SKM-1 treated with dmso at 0.1 percent for 144 hours (cell line): ENCODE measurements at regions not wholly inside any gene's neighbourhood (a gene's known extent, or its start where the extent isn't known, plus 50 kb on each side); places are given as distances from the start of the nearest gene placed in this dataset.
"Not testable (repeated sequence)": the region's sequence is repeated elsewhere in the genome, so short reads cannot be mapped to it uniquely, and the experiment has no call there.

Experiments
- DNase-seq: peaks from one replicate; lab custom pipeline; 2025; ENCODE audit not compliant: unreplicated experiment; lab: John Stamatoyannopoulos, UW

- no peak for DNase-seq
Measured at GRCh38 chr6:55958790-55959189, 83.4 kb upstream of the BMP5 start.

GRCh38 chr6:55957961-55958422 is 82.6 kb upstream of the BMP5 start:
- no peak for DNase-seq

DNA sequence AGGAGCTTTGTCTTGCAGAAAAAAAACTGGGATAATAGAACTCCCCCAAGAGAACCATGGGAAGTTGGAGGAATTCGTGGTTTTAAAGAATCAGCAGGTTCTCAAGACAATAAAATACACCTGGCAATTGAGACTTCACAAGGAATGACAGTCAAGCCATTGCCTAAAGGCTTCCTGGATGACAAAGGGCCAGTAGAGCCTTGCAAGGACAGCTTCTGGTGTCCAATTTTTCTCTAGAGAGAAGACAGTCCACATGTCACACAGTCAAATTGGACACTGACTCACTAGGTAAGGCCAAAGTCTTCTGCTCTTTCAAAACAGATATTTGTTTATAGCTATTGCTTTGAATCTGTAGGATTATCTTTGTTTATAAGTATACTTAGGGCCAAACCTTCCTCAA is 80.3 kb upstream of the BMP5 start:
- DNase-seq, result no peak

- no peak for DNase-seq
Measured at GRCh38 chr6:55954436-55954835, 79.0 kb upstream of the BMP5 start.

GRCh38 chr6:55953335-55953734 is 77.9 kb upstream of the BMP5 start:
- no peak for DNase-seq

DNA sequence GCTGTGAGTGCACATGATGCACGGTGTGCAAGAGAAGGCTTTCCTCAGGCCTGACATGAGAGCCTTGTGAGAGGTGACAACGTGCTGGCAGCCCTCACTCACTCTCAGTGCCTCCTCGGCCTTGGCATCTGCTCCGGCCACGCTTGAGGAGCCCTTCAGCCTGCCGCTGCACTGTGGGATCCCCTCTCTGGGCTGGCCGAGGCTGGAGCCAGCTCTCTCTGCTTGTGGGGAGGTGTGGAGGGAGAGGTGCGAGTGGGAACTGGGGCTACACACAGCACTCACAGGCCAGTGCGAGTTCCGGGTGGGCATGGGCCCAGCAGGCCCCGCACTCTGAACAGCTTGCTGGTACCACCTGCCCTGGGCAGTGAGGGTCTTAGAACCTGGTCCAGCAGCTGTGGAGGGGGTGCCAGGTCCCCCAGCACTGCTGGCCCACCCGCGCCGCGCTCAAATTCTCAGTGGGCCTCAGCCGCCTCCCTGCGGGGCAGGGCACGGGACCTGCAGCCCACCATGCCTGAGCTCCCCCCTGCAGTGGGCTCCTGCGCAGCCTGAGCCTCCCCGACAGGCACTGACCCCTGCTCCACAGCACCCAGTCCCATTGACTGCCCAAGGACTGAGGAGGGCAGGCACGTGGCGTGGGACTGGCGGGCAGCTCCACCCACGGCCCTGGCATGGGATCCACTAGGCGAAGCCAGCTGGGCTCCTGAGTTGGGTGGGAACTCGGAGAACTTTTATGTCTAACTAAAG is 74.9 kb upstream of the BMP5 start:
- DNase-seq, result no peak

DNA sequence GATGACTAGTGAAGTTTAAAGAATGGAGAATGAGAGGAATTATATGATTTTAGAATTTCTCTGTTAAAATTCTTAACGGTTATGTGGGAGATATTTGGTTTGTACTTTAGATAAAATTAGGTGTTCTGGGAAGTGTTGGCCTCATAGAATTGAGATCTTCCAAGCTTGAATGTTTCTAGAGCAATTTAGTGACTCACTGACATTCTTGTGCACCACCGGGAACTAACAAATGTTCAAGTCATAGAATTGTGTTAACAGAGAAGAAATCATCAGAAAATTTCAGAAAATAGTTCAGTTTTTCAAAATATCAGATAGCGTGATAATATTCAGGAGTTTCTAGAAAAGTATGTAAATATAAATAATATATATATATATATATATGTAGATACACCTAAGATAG is 67.9 kb upstream of the BMP5 start:
- no peak for DNase-seq

DNA sequence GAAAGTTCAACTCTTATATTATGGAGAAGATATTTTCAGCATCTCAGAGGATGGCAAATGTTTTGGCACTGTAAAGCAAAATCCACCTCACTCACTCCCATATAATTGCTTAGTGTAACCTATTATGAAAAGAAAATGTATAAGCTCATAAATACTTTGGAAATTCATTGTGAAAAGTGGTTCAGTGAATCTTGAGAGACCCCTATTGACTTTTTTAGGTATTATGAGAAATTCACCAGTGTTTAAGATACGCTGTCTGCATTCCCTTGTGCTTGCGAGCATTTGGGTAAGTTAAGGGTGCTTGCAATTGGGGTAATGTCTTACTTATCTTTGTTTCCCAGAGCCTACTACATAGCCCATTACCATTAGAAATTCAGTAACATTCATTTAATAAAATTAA is 66.3 kb upstream of the BMP5 start:
- DNase-seq, result no peak

DNA sequence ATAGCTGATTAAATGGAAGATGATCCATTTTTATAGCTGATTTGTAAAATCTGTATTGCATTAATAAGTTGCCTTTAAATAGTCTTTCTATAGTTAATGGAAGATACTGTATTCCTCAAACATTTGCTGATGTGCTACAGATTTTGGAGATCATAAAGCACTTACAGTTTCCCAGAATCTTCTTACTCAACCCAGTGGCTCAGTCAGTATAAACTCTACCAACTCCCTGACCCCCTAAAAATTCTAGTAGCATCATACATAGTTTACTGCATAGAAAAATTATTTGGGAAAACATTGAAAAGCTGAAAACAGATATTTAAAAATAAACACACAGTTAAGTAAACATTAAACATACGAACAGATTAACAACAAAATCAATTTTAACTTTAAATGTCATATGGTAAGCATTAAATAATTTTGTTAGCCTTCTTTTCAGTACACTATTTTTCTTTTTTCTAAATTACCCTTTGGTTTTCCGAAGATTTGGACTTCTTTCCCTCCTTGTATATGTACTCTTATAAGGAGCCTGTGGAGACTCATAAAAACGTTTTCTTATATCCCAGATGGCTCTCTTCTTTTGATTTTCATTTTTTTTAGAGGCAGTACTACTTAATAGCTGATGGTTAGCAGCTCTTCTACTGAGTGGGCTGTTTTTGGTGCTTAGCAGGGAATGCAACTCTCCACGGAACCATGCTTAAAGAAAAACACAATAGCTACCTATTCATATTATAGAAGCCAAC is 62.7 kb upstream of the BMP5 start:
- no peak for DNase-seq

DNA sequence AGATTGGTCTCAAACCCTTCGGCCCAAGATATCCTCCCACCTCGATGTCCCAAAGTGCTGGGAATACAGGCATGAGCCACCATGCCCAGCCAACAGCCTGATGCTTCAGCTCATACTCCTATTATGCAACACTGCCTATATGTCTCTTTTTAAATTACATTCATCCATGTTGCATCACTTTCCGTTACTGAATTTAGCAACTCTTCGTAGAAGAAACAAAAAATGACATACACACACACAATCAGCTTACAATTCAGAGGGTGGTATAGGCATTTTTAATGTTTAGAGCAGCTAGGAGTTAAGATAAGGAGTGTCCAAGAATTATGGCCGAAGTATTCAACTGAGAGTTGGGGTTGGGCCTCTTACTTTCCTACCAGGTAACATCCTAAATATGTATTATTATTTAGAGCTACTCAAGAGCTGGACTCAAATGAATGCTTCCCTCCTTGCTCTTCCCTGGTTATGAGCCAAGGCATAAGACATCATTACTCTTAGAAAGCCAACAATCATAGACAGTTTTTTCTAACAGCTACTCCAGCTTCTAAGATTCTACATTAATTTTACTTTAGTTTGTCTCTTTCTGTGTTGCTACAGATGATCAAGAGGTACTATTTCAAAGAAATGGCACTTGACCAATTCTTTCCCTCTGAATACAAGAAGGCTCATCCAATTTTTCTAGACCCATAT is 62.0 kb upstream of the BMP5 start:
- peak; percentile 49 for DNase-seq

- DNase-seq, result no peak
Measured at GRCh38 chr6:55931101-55931500, 55.7 kb upstream of the BMP5 start.

GRCh38 chr6:55927713-55928112 is 52.3 kb upstream of the BMP5 start:
- DNase-seq, result not testable (repeated sequence)

- DNase-seq, result no peak
Measured at GRCh38 chr6:55925292-55925691, 49.9 kb upstream of the BMP5 start.
